Naive thymus-derived CD8-positive, alpha-beta T cell (primary cell): ENCODE measurements at regions not wholly inside any gene's neighbourhood (a gene's known extent, or its start where the extent isn't known, plus 50 kb on each side); places are given as distances from the start of the nearest gene placed in this dataset.

ENCODE experiments used
- ATAC-seq, 2 donors: fragments of 150-1000 bp; cut with Tn5 transposase in 1 of 2; sonication (Bioruptor Pico), chemical (Tn5 transposase) in 1 of 2; 1 replicate in 1 of 2; 2 replicates in 1 of 2; pipeline ENCODE4 v1.10.0; 2021; ENCODE audit warnings: mild to moderate bottlenecking in 2 of 2, moderate library complexity in 2 of 2
- POLR2A ChIA-PET: fragments of 350-600 bp; sonication (Branson Sonifier 250); formaldehyde crosslinking; loops from one replicate; lab custom pipeline; 2021; ENCODE audit warnings: antibody characterized with exemption; lab: Charles Lee
- DNase-seq, 10 donors: peaks; one replicate each; pipeline versions ENCODE4 v3.0.0 to v3.0.0-alpha.2; 2020 to 2022
- H3K27ac Mint-ChIP-seq, 10 donors: one replicate each; pipeline ENCODE4 v1.8.0; 2020 to 2022; ENCODE audit warnings: mild to moderate bottlenecking in 10 of 10, mixed read lengths in 10 of 10, moderate library complexity in 4 of 10, inconsistent platforms in 1 of 10
- H3K27me3 Mint-ChIP-seq, 5 donors: one replicate each; pipeline ENCODE4 v1.8.0; 2021 to 2022; ENCODE audit warnings: mixed read lengths in 5 of 5
- H3K36me3 Mint-ChIP-seq, 3 donors: one replicate each; pipeline ENCODE4 v1.8.0; 2020 to 2022; ENCODE audit warnings: mixed read lengths in 3 of 3, mild to moderate bottlenecking in 2 of 3, inconsistent platforms in 1 of 3
- H3K4me1 Mint-ChIP-seq, 4 donors: one replicate each; pipeline ENCODE4 v1.8.0; 2021 to 2022; ENCODE audit warnings: mixed read lengths in 4 of 4
- H3K4me3 Mint-ChIP-seq, 10 donors: one replicate each; pipeline ENCODE4 v1.8.0; 2020 to 2022; ENCODE audit warnings: mild to moderate bottlenecking in 10 of 10, mixed read lengths in 10 of 10, moderate library complexity in 6 of 10, inconsistent platforms in 1 of 10
- H3K9me3 Mint-ChIP-seq, 9 donors: one replicate each; pipeline ENCODE4 v1.8.0; 2020 to 2022; ENCODE audit warnings: mixed read lengths in 9 of 9, mild to moderate bottlenecking in 3 of 9, inconsistent platforms in 1 of 9, moderate library complexity in 1 of 9

- Mint-ChIP-seq H3K27me3 (no peaks in the 10 kb centered on the region), H3K4me3 (no peak overlapping the region), H3K9me3 (peaks cover 0 to 9% (median 0%) of the 10 kb centered on the region in 9 donors), H3K4me1 (no peaks in the 10 kb centered on the region), H3K36me3 (no peaks in the 10 kb centered on the region), H3K27ac (no peak overlapping the region)
- DNase-seq, result no peak
- ATAC-seq, result no peak
- POLR2A ChIA-PET, result no interaction called here
Observed at GRCh38 chr4:181289198-181289597, 954.0 kb upstream of the TENM3 start.

GRCh38 chr4:181291615-181292014 is 951.6 kb upstream of the TENM3 start:
- Mint-ChIP-seq H3K27ac (no peak overlapping the region), H3K9me3 (peaks cover 0 to 4% (median 0%) of the 10 kb centered on the region in 9 donors), H3K27me3 (no peaks in the 10 kb centered on the region), H3K4me3 (no peak overlapping the region), H3K4me1 (no peaks in the 10 kb centered on the region), H3K36me3 (no peaks in the 10 kb centered on the region)
- ATAC-seq (no peak), DNase-seq (no peak)
- POLR2A ChIA-PET, result no interaction called here

DNA sequence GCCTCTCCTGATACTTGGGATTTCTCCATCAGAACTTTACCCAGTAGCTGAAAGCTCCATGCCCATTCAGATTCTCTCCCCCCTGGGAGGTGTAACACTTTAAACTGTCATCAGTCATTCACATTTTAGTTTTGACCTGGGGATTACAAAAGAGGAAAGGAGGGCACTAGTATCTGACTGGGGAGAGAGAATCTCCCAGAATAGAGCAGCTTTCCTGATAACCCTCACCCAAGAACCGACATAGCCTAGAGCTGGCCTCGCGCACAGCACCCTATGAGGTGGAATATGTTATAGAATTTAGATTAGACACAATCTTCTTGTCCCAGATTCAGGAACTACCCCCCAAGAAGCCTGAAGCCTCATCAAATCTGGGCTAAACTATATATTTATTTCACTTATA is 950.2 kb upstream of the TENM3 start:
- Mint-ChIP-seq H3K36me3 (no peaks in the 10 kb centered on the region), H3K4me3 (no peak overlapping the region), H3K27me3 (no peaks in the 10 kb centered on the region), H3K4me1 (no peaks in the 10 kb centered on the region), H3K9me3 (peaks cover 0 to 10% (median 0%) of the 10 kb centered on the region in 9 donors), H3K27ac (no peak overlapping the region)
- ATAC-seq, result no peak
- POLR2A ChIA-PET, result no interaction called here
- DNase-seq, result no peak

DNA sequence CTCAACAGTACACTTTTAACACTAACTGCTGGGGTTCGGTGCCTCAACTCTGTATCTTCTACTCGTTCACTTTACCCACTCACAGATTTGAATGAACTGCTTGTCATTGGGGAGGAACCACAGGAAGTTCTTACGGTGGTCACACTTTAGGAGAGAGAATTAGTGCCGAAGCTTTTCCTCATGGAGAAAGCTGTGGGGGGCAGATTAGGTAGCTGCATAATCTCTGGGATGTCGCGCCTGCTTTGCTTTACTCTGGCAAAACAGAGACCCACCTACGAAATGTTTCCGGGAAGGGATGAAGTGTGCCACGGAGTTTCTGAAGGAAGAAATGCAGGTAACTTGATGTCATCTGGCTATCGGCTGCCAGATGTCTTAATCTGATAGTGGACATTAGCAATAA is 949.7 kb upstream of the TENM3 start:
- H3K36me3 Mint-ChIP-seq, result no peaks in the 10 kb centered on the region
- H3K4me1 Mint-ChIP-seq, result no peaks in the 10 kb centered on the region
- H3K9me3 Mint-ChIP-seq, result peaks cover 0 to 10% (median 0%) of the 10 kb centered on the region in 9 donors
- no peak overlapping the region for H3K27ac Mint-ChIP-seq
- POLR2A ChIA-PET, result no interaction called here
- DNase-seq (no peak), ATAC-seq (no peak)
- H3K27me3 Mint-ChIP-seq, result no peaks in the 10 kb centered on the region
- no peak overlapping the region for H3K4me3 Mint-ChIP-seq

DNA sequence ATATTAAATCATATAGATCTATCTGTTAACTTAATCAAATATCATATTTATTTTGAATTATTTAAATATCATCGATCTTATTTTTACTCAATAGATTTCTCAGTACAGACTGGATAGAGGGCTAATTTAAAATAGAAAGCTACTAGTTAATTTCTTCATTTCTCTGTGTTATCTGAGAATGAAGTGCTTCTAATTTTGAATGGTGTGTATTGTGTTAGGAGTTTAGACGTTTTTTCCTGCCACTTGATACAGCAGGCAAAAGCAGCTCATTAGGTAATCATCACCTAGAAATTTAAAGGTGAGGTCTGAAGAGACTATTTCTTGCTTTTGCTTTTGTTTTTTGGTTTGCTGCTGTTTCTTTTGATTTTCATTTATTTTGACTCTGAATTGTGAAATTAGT is 948.8 kb upstream of the TENM3 start:
- no peak for ATAC-seq
- POLR2A ChIA-PET, result no interaction called here
- no peak overlapping the region for H3K27ac Mint-ChIP-seq
- no peaks in the 10 kb centered on the region for H3K4me1 Mint-ChIP-seq
- H3K36me3 Mint-ChIP-seq, result no peaks in the 10 kb centered on the region
- no peaks in the 10 kb centered on the region for H3K27me3 Mint-ChIP-seq
- no peak overlapping the region for H3K4me3 Mint-ChIP-seq
- DNase-seq, result no peak
- H3K9me3 Mint-ChIP-seq, result peaks cover 0 to 10% (median 0%) of the 10 kb centered on the region in 9 donors

DNA sequence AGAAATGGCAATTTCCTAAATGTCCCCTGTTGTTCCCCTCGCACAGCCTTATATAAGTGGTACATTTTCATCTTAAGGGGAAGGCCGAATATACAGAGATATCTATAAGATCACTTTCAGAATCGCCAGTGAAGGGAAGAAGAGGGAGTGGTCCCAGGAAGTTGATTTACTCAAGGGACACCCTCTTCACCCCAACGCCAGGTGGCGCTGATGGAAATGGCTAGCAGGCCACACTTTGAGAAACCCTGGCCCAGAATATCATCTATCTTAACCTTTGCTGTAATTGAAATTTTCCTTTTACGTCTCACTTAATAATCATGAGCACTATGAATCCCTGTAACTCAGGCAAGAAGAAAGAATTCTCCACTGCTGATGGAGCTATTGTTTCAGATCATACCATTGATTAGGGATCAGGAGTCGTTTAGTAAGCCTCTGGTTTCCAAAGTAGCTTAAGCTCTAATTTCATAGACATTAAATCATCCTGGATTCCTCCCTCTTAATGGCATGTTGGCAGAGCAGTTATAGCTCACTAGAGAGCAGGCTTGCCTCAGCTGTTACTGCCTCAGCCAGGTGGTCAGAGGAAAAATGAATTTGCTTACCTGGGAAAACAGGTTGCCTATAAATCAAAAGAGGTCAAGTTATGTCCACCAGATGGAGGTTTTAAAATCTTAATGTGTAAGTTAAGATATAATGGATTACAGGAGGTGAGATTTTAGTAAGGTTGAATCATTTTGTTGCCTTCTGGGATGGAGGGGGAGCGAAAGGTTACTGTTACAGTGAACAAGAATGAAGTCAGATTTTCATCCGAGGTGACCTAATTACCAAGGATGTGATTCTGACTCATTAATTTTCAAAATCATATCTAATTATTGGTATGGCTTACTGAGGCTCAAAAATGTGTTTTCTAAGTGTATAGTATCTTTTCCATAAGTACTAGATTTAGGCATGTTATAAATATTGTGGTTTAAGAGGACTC is 941.2 kb upstream of the TENM3 start:
- H3K27me3 Mint-ChIP-seq, result no peaks in the 10 kb centered on the region
- peaks cover 0 to 12% (median 0%) of the 10 kb centered on the region in 9 donors for H3K9me3 Mint-ChIP-seq
- no peak overlapping the region for H3K4me3 Mint-ChIP-seq
- peak in 1 of 10 donors; percentile 0 for DNase-seq
- no peak overlapping the region for H3K27ac Mint-ChIP-seq
- ATAC-seq, result no peak
- no peaks in the 10 kb centered on the region for H3K36me3 Mint-ChIP-seq
- H3K4me1 Mint-ChIP-seq, result no peaks in the 10 kb centered on the region
- POLR2A ChIA-PET, result no interaction called here

DNA sequence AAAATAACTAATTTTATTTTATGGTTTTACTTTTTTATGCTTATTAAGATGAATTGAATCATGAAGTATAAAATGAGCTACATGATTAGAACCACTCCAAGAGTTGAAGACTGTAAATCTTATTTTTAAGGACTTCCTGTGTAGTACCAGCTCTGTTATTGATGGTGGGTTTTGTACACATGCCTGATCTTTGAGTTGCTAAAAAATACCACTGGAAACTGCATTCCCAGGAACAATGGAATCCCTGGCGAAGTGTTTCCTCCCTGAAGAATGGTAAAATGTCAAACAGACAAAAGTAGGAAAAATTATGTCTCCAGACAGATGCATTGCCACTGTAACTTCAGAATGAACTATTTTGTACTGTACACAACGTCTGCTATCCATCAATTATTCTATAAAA is 935.4 kb upstream of the TENM3 start:
- no peak overlapping the region for H3K4me3 Mint-ChIP-seq
- no peaks in the 10 kb centered on the region for H3K36me3 Mint-ChIP-seq
- POLR2A ChIA-PET, result no interaction called here
- H3K9me3 Mint-ChIP-seq, result peaks cover 0 to 6% (median 0%) of the 10 kb centered on the region in 9 donors
- DNase-seq (no peak), ATAC-seq (no peak)
- no peaks in the 10 kb centered on the region for H3K4me1 Mint-ChIP-seq
- no peaks in the 10 kb centered on the region for H3K27me3 Mint-ChIP-seq
- H3K27ac Mint-ChIP-seq, result no peak overlapping the region

- POLR2A ChIA-PET, result no interaction called here
- peaks cover 0 to 7% (median 0%) of the 10 kb centered on the region in 9 donors for H3K9me3 Mint-ChIP-seq
- ATAC-seq, result no peak
Observed at GRCh38 chr4:181308476-181309312, 934.5 kb upstream of the TENM3 start.

DNA sequence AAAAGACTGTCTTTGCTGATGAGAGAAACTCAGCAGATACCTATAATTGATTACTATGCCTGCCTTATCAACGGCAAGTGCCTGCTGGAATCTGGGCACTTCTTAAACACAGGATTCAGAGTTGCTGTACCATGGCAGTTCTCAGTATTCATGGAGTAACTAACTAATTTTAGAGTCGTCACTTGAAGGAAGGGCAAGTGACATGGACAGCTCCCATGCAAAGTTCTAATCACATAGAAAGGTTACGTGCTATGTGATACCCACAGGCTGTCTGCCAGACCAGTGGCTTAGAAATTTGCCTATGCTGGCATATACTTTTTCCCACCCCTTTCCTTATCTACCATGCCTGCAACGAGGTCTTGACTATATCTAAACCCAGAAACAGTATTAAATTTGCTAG is 931.1 kb upstream of the TENM3 start:
- no peak overlapping the region for H3K27ac Mint-ChIP-seq
- no peak for DNase-seq
- no peaks in the 10 kb centered on the region for H3K4me1 Mint-ChIP-seq
- H3K36me3 Mint-ChIP-seq, result no peaks in the 10 kb centered on the region
- H3K27me3 Mint-ChIP-seq, result no peaks in the 10 kb centered on the region
- POLR2A ChIA-PET, result no interaction called here
- H3K9me3 Mint-ChIP-seq, result peaks cover 0 to 7% (median 0%) of the 10 kb centered on the region in 9 donors
- ATAC-seq, result no peak
- H3K4me3 Mint-ChIP-seq, result no peak overlapping the region

More at GRCh38 chr4:181308476-181309312, 934.5 kb upstream of the TENM3 start:
- no peaks in the 10 kb centered on the region for H3K27me3 Mint-ChIP-seq
- H3K4me3 Mint-ChIP-seq, result no peak overlapping the region
- H3K27ac Mint-ChIP-seq, result no peak overlapping the region
- H3K36me3 Mint-ChIP-seq, result no peaks in the 10 kb centered on the region
- no peak for DNase-seq
- H3K4me1 Mint-ChIP-seq, result no peaks in the 10 kb centered on the region

GRCh38 chr4:181319629-181320028 is 923.6 kb upstream of the TENM3 start:
- ATAC-seq (no peak), DNase-seq (no peak)
- POLR2A ChIA-PET, result no interaction called here
- no peaks in the 10 kb centered on the region for H3K36me3 Mint-ChIP-seq
- H3K4me1 Mint-ChIP-seq, result no peaks in the 10 kb centered on the region
- peaks cover 0 to 5% (median 0%) of the 10 kb centered on the region in 9 donors for H3K9me3 Mint-ChIP-seq
- peaks cover 0 to 2% (median 0%) of the 10 kb centered on the region in 5 donors for H3K27me3 Mint-ChIP-seq
- no peak overlapping the region for H3K27ac Mint-ChIP-seq
- H3K4me3 Mint-ChIP-seq, result no peak overlapping the region

DNA sequence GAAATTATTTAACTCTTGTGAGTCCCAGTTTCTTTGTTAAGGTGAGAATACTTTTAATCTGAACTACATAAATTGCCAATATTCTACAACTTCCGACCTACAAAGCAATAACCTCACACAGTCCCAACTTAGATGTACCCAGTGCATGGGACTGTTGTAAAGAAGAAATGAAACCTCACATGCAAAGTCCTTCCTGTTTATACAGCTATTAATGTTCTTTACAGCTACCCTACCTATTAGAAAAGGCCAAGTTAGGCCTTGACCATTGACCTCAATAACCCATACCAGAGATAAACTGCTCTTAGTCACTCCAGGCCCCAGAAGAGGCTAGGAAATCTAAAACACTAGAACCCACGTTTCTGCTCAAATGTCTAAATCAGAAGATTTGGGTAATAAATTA is 920.1 kb upstream of the TENM3 start:
- ATAC-seq (no peak), DNase-seq (no peak)
- Mint-ChIP-seq H3K9me3 (peaks cover 0 to 23% (median 0%) of the 10 kb centered on the region in 9 donors), H3K4me1 (no peaks in the 10 kb centered on the region), H3K27ac (no peak overlapping the region), H3K27me3 (peaks cover 0 to 5% (median 0%) of the 10 kb centered on the region in 5 donors), H3K4me3 (no peak overlapping the region), H3K36me3 (no peaks in the 10 kb centered on the region)
- POLR2A ChIA-PET, result no interaction called here

DNA sequence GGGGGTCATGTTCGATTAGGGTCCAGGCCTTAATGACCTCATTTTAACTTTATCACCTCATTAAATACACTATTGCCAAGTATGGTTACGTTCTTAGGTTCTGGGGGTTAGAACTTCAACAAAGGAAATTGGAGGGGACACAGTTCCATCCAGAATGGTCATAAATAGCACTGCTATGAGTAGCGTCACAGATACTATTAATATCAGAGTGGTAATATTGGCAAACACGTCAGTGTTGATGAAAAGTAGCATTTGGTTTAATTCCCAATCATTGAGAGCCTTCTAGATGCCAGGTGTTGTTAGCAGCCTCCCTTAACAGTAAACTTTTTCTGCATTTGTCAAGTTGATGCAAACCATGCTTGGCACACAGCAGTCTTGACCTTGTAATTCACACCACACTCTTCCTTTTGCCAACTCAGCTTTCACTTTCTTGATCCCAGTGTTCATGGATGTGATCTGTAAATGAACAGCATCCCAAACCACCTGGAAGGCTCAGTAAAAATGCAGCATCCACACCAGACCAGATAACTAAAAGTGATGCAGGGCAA is 912.5 kb upstream of the TENM3 start:
- POLR2A ChIA-PET, result no interaction called here
- Mint-ChIP-seq H3K27ac (no peak overlapping the region), H3K36me3 (no peaks in the 10 kb centered on the region), H3K27me3 (peaks cover 0 to 5% (median 0%) of the 10 kb centered on the region in 5 donors), H3K4me3 (no peak overlapping the region), H3K4me1 (no peaks in the 10 kb centered on the region), H3K9me3 (peaks cover 0 to 15% (median 3%) of the 10 kb centered on the region in 9 donors)
- DNase-seq (no peak), ATAC-seq (no peak)

DNA sequence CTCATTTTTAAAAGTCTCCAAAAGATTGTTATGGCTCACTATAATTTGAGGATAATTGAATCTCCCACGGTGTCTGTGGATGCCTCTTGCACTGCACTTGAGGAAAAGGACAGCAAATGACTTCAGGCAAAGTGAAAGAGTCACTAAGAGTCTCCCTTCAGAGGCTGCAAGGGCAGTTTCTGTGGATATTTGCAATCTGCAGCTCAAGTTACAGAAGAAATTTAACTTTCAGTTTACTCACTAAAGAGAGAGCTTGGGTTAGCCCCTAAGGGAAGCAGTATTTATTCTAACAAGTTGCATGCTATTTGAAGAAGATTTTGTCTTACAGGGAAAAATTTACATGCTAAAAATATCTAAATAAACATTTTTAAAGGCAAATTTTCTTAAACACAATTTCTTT is 912.0 kb upstream of the TENM3 start:
- no peak for ATAC-seq
- DNase-seq, result no peak
- Mint-ChIP-seq H3K27me3 (peaks cover 0 to 5% (median 0%) of the 10 kb centered on the region in 5 donors), H3K4me3 (no peak overlapping the region), H3K4me1 (no peaks in the 10 kb centered on the region), H3K36me3 (no peaks in the 10 kb centered on the region), H3K9me3 (peaks cover 0 to 15% (median 3%) of the 10 kb centered on the region in 9 donors), H3K27ac (no peak overlapping the region)
- POLR2A ChIA-PET, result no interaction called here
